ENCODE measurements at regions not wholly inside any gene's neighbourhood (a gene's known extent, or its start where the extent isn't known, plus 50 kb on each side); places are given as distances from the start of the nearest gene placed in this dataset.
"Not testable (repeated sequence)": the region's sequence is repeated elsewhere in the genome, so short reads cannot be mapped to it uniquely, and the experiment has no call there.

DNA sequence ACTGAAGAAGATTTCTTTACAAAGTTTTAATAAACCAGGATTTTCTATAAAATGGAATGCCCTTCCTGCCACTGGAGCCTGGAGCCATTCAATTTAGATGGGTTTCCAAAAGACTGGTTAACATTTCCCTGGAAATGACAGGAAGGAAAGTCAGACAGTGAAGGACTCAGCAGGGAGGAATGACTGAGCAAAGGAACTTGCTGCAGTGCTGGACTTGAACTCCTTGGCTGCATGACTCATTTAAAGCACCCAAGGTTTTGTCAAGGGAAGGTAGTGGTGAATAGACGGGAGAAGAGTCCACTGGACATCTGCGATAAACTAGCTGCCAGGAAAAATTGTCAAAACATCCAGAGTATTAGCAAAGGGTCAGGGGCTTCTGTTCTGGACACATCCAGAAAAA is 163.8 kb upstream of the SLC28A3 start:
- DNase-seq (ENCODE audit: low read depth): no peak

GRCh38 chr9:84511651-84512050 is 157.9 kb upstream of the NTRK2 start:
- no peak for DNase-seq (ENCODE audit: low read depth)

GRCh38 chr9:84512493-84512892 is 157.0 kb upstream of the NTRK2 start:
- DNase-seq (ENCODE audit: low read depth): no peak

DNA sequence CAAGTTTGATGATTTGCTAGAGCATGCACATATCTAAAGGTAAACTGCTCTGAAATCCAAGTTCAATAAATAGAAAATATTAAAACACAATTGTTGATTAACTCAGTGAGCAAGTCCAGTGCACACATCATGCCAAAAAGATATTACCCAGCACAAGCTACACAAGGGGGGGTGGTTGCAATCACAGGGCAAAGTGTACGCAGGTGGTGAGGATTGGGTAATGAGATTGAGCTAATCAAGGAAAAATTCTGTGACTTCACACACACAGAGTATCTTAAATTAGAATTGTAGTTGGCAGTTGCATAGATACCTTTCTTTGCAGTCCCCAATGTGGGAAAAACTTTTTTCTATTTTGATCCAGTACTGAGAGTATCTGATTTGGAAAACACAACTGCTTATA is 156.1 kb upstream of the NTRK2 start:
- DNase-seq (ENCODE audit: low read depth): no peak

GRCh38 chr9:84513979-84514378 is 155.6 kb upstream of the NTRK2 start:
- DNase-seq (ENCODE audit: low read depth): no peak

DNA sequence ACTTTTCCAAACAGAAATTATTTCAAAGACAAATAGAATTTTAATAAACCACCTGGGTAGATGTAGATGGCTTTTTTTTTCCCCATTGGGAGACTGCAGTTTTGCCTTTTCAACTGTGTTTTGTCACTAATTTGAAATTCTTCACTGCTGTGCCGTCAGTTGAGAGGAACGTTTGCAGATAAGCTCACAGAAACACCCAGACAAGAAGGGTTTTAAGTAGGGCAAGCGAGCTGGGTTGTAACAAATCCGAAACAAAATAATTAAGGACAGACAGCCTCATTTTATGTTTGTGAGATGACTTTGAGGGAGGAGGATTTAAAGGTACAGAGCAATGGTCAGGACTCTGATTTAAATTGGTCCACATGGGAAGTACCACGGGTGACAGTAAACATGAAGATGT is 155.1 kb upstream of the NTRK2 start:
- DNase-seq (ENCODE audit: low read depth): no peak

- DNase-seq (ENCODE audit: low read depth): no peak
These were observed 152.5 kb upstream of the NTRK2 start for GRCh38 chr9:84517026-84517425.

DNA sequence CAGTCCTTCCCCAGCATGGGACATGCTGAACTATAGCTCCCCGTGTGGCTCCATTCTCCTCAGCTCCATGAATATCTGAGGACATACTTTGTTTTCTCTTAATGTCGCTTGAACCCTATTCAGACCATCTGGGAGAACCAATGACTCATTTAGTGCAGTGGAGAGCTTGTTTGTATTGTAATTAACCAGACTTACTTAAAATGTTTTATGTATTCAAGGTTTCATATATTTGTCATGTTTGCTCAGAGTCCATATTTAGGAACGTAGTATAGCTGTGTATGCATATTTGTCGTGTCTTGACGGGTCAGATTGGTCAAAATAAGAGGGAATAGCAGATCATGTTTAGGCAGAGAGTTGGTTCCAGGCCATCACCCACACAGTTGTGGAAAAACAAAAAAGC is 150.1 kb upstream of the NTRK2 start:
- no peak for DNase-seq (ENCODE audit: low read depth)

GRCh38 chr9:84521208-84521607 is 148.3 kb upstream of the NTRK2 start:
- DNase-seq (ENCODE audit: low read depth): no peak

GRCh38 chr9:84526211-84526610 is 143.3 kb upstream of the NTRK2 start:
- not testable (repeated sequence) for DNase-seq (ENCODE audit: low read depth)

GRCh38 chr9:84527060-84527720 is 142.3 kb upstream of the NTRK2 start:
- DNase-seq (ENCODE audit: low read depth): not testable (repeated sequence)

- DNase-seq (ENCODE audit: low read depth): not testable (repeated sequence)
These were observed 133.6 kb upstream of the NTRK2 start for GRCh38 chr9:84535973-84536372.

- no peak for DNase-seq (ENCODE audit: low read depth)
These were observed 130.7 kb upstream of the NTRK2 start for GRCh38 chr9:84538879-84539278.

DNA sequence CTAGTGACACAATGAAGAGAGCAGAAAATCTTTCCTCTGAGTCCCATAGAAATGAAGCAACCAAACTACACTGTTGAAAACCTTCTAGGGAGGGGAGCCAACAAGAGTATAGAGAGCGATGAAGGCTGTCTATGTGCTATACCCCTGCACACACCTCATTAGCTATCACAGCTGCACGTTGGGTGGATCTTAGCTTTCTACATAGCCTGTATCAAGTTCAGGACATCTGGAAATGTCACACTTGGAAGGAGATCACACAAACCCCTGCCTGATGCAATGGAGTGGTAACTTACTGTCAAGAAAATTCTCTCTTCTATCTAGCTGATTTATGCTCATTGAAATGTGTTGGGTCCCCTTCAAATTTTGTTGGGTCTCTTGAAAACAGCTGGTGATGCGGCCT is 127.0 kb upstream of the NTRK2 start:
- DNase-seq (ENCODE audit: low read depth): no peak

DNA sequence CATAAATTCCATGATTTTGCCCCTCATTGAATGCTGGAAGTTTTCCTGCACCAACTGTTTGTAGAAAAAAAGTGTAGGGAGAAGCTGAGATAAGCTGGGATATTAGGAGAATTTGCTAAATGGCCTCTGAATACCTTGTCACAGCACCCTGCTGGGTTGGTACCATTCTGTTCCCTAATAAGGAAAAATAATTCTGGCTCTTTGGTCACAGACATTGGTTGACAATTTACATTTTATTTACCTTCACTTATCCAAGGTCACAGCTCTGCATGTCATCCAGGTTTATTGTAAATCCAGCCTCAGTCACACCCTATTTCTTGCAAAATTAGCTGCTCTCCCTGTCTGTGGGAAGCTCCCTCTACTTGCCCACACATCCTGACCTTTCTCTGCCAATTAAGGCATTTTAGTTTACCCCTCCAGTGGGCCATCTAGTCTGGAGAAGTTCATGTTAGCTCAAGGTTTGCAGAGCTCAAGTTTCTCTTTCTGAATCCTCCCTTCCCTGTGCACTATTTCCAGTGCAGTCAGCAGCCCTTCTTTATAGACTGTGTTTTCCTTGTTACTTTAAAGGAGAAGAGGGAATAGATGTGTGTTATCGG is 115.4 kb upstream of the NTRK2 start:
- no peak for DNase-seq (ENCODE audit: low read depth)

DNA sequence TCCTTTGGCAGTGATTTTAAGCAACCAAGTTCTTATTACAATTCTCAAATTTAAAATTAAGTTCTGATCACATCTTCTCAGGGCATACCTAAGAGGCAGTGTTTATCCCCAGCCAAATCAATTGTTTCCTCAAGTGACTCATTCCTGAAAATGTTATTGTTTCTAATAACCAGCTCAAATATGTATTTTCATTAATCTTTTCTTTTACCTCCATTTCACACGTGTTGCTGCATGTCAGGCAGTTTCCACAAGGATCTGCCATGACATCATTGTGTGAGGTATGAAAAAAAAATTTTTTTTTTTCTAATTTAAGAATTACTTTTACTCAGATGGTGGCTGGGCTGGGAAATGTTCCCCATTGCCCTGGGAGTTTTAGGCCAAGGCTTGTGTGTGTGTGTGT is 113.0 kb upstream of the NTRK2 start:
- no peak for DNase-seq (ENCODE audit: low read depth)

DNA sequence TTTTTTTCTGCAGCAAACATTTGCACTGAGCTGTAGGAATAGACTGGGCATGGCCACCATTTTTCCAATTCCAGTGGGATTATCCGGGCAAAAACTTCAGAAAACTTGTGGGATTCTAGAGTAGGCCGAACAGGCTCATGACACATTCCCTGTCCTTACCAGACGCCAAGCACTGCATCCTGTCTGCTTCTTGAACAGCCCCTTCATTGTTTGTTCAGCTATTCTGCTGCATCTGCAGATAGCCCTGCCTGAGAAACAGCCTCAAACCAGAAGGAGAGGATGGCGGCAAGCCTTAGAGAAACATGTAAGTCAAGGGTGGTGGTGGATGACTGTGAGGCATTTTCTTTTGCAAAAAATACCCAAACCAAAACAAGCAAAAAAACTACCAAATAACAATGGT is 111.8 kb upstream of the NTRK2 start:
- no peak for DNase-seq (ENCODE audit: low read depth)

- DNase-seq (ENCODE audit: low read depth): no peak
These were observed 105.8 kb upstream of the NTRK2 start for GRCh38 chr9:84563691-84564090.

DNA sequence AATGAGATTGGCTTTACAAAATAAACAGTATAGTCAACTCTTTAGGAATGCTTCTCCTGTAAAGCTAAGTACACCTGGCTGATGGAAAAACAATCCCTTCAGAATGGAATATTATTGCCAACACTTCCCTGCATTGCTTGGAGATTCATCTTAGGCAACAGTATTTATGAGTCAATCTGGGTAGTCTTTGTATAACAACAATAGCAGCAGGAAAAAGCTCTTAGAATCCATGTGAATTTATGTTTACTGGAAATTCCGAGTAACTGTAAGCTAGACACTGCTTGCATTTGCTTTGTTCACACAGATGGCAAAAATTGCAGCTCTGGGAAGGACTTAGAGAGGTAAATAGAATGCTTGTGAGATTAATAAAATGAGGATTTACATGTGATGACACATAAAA is 101.7 kb upstream of the NTRK2 start:
- DNase-seq (ENCODE audit: low read depth): no peak

GRCh38 chr9:84570482-84571154 is 98.9 kb upstream of the NTRK2 start:
- DNase-seq (ENCODE audit: low read depth): no peak

GRCh38 chr9:84573083-84573482 is 96.4 kb upstream of the NTRK2 start:
- DNase-seq (ENCODE audit: low read depth): no peak

GRCh38 chr9:84575705-84576104 is 93.8 kb upstream of the NTRK2 start:
- DNase-seq (ENCODE audit: low read depth): no peak

- no peak for DNase-seq (ENCODE audit: low read depth)
These were observed 85.7 kb upstream of the NTRK2 start for GRCh38 chr9:84583866-84584265.

DNA sequence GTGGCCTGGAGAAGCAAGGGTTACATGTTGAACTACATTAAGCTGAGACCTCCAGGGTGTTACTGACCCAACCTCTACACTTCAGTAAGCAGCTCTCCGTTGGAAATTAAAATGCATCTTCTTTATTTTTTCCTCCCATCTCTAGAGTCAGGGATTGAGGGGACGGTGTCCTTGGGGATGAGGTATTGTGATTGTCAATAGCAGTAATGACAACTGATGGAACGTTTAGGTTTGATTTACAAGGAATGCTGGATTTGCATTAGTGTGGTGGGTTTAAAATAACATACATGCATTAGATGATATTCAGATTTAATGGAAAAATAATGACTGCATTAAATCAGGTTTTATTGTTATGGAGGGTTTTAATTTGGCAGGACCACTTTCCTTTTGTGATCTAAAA is 82.9 kb upstream of the NTRK2 start:
- no peak for DNase-seq (ENCODE audit: low read depth)
